ENCODE measurements at regions not wholly inside any gene's neighbourhood (a gene's known extent, or its start where the extent isn't known, plus 50 kb on each side); places are given as distances from the start of the nearest gene placed in this dataset.
"Not testable (repeated sequence)": the region's sequence is repeated elsewhere in the genome, so short reads cannot be mapped to it uniquely, and the experiment has no call there.

GRCh38 chr11:7874056-7874455, 57.0 kb downstream of the OR10A6 start:
- DNase-seq, result peak in 1 of 2 donors; percentile 5

GRCh38 chr11:7872890-7873289, 58.2 kb downstream of the OR10A6 start:
- DNase-seq, result no peak

GRCh38 chr11:7871056-7871455, 60.0 kb downstream of the OR10A6 start:
- no peak for DNase-seq

GRCh38 chr11:7869467-7869866, 61.6 kb downstream of the OR10A6 start:
- no peak for DNase-seq

GRCh38 chr11:7861292-7861691, 64.5 kb upstream of the OR5P2 start:
- not testable (repeated sequence) for DNase-seq

- not testable (repeated sequence) for DNase-seq
Observed at GRCh38 chr11:7860844-7861243, 64.1 kb upstream of the OR5P2 start.

GRCh38 chr11:7858006-7858405, 61.3 kb upstream of the OR5P2 start:
- DNase-seq, result no peak

GRCh38 chr11:7851391-7851790, 54.6 kb upstream of the OR5P2 start:
- DNase-seq, result no peak

GRCh38 chr11:7849018-7849417, 52.3 kb upstream of the OR5P2 start:
- DNase-seq, result no peak
